Activated CD4-positive, alpha-beta T cell treated with anti-CD3 and anti-CD28 coated beads, Interleukin-2, Interleukin-4, amounts not matched to agents 100 ng/mL and 50 ng/mL, durations not matched to agents 16 hours and 8 hours (primary cell): ENCODE measurements at regions not wholly inside any gene's neighbourhood (a gene's known extent, or its start where the extent isn't known, plus 50 kb on each side); places are given as distances from the start of the nearest gene placed in this dataset.
"Not testable (repeated sequence)": the region's sequence is repeated elsewhere in the genome, so short reads cannot be mapped to it uniquely, and the experiment has no call there.

Source experiments
- DNase-seq: peaks from one replicate; pipeline ENCODE4 v3.0.0-alpha.2; 2020; ENCODE audit warnings: low spot score

- DNase-seq, result peak; percentile 4
These were observed 164.5 kb upstream of the CCZ1B start for GRCh38 chr7:6990426-6991152.

GRCh38 chr7:6991169-6991611 lies 165.1 kb upstream of the CCZ1B start:
- peak; percentile 34 for DNase-seq

- not testable (repeated sequence) for DNase-seq
These were observed 165.6 kb upstream of the CCZ1B start for GRCh38 chr7:6991686-6992085.

GRCh38 chr7:6992133-6992532 lies 166.1 kb upstream of the CCZ1B start:
- DNase-seq, result not testable (repeated sequence)

GRCh38 chr7:6995026-6995425 lies 169.0 kb upstream of the CCZ1B start:
- DNase-seq, result not testable (repeated sequence)

GRCh38 chr7:6995493-6996289 lies 169.6 kb upstream of the CCZ1B start:
- not testable (repeated sequence) for DNase-seq

GRCh38 chr7:6999067-6999666 lies 173.1 kb upstream of the CCZ1B start:
- DNase-seq, result not testable (repeated sequence)

- no peak for DNase-seq
These were observed 176.5 kb upstream of the CCZ1B start for GRCh38 chr7:7002418-7003062.

GRCh38 chr7:7005303-7005702 lies 177.0 kb upstream of the C1GALT1 start:
- DNase-seq, result no peak

- DNase-seq, result not testable (repeated sequence)
These were observed 176.4 kb upstream of the C1GALT1 start for GRCh38 chr7:7005949-7006348.

- not testable (repeated sequence) for DNase-seq
These were observed 171.1 kb upstream of the C1GALT1 start for GRCh38 chr7:7011241-7011640.

- not testable (repeated sequence) for DNase-seq
These were observed 170.6 kb upstream of the C1GALT1 start for GRCh38 chr7:7011751-7012150.

- DNase-seq, result no peak
These were observed 167.3 kb upstream of the C1GALT1 start for GRCh38 chr7:7014827-7015595.

- DNase-seq, result no peak
These were observed 164.6 kb upstream of the C1GALT1 start for GRCh38 chr7:7017707-7018280.

- no peak for DNase-seq
These were observed 164.1 kb upstream of the C1GALT1 start for GRCh38 chr7:7018290-7018689.

GRCh38 chr7:7032221-7032620 lies 150.1 kb upstream of the C1GALT1 start:
- DNase-seq, result no peak

- DNase-seq, result no peak
These were observed 146.5 kb upstream of the C1GALT1 start for GRCh38 chr7:7035851-7036250.

- DNase-seq, result not testable (repeated sequence)
These were observed 140.0 kb upstream of the C1GALT1 start for GRCh38 chr7:7042286-7042893.

- no peak for DNase-seq
These were observed 137.5 kb upstream of the C1GALT1 start for GRCh38 chr7:7044806-7045205.

- DNase-seq, result no peak
These were observed 134.1 kb upstream of the C1GALT1 start for GRCh38 chr7:7048213-7048612.
